ENCODE measurements at regions not wholly inside any gene's neighbourhood (a gene's known extent, or its start where the extent isn't known, plus 50 kb on each side); places are given as distances from the start of the nearest gene placed in this dataset.

DNA sequence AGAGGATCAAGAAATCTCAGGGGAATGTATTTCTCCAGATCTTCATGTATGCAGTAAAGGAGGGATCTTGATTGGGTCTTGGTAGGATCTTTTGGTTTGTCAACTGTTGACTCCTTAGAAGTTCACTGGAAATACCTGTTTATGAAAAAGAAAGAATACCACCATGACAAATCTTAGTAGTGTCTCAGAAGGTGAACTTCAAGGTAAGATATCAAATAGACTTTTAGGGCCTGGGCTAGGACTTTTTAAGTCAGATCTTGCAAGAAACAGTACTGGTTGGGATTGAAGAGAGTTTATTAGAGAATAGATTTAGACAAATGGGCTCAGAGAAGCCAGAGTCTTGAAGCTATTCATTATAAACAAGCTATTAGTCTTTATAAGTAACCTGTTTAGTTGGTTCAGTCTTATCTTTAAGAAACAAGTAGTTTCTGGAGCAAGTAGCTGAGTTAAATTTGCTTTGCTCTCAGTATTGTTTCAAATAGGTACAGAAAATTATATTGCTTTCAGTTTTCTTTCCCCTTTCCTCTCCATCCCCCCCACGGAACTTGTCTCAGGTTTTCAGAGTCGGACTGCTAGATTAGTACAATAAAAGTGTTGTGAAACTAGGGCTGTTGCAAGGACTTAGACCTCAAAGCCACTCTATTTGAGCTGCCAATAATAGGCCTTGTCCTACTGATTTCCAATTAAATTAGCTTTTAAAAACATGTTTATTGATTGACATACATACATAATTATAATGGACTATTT is 529.1 kb upstream of the CITED2 start:
- no peak overlapping the region for H3K4me3 ChIP-seq (ENCODE audit: low read depth, low read length)
- H3K27ac ChIP-seq (ENCODE audit: low read depth, low read length), result no peak overlapping the region
- no peaks in the 10 kb centered on the region for H3K27me3 ChIP-seq (ENCODE audit: control insufficient read depth, insufficient read depth, low read length)
- peaks cover 4% of the 10 kb centered on the region; the same call in 1 of the 2 replicates for H3K4me1 ChIP-seq (ENCODE audit: control insufficient read depth, insufficient read depth, low read length)
- H3K9ac ChIP-seq (ENCODE audit: low read length), result no peak overlapping the region
- H3K9me3 ChIP-seq (ENCODE audit: control insufficient read depth, insufficient read depth, low read depth, low read length), result peaks cover 8% of the 10 kb centered on the region; the same call in 1 of the 2 replicates
- H3K36me3 ChIP-seq (ENCODE audit: control insufficient read depth, insufficient read depth, low read length), result no peaks in the 10 kb centered on the region

DNA sequence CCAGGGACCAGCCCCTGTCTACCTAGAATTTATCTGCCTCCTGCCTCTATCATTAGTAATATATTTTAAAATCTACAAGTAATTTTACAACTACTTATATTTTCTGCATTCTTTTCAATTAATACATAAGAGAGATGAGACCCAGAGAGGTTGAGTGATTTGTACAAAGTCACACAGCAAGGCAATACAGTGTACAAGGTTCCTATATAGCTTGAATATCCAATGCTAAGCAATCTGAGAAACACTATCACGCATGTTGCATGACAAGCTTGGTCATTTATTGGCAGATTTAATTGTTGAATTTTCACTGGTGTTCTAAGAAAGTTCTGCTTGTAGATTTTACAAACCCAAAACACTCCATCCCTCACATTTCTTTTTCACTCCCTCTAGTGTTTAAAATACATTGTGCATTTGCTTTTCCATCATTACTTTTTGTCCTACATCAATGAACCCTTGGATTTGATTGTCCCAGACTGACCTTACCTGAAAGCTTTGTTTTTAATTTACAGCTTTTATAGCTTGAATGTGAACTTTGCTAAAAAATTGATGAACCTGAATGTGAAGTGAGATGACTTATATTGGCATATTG is 520.9 kb upstream of the CITED2 start:
- Histone ChIP-seq H3K27ac (ENCODE audit: low read depth, low read length) (no peak overlapping the region), H3K9ac (ENCODE audit: low read length) (no peak overlapping the region), H3K27me3 (ENCODE audit: control insufficient read depth, insufficient read depth, low read length) (no peaks in the 10 kb centered on the region), H3K9me3 (ENCODE audit: control insufficient read depth, insufficient read depth, low read depth, low read length) (no peaks in the 10 kb centered on the region), H3K36me3 (ENCODE audit: control insufficient read depth, insufficient read depth, low read length) (no peaks in the 10 kb centered on the region), H3K4me3 (ENCODE audit: low read depth, low read length) (no peak overlapping the region), H3K4me1 (ENCODE audit: control insufficient read depth, insufficient read depth, low read length) (no peaks in the 10 kb centered on the region)

DNA sequence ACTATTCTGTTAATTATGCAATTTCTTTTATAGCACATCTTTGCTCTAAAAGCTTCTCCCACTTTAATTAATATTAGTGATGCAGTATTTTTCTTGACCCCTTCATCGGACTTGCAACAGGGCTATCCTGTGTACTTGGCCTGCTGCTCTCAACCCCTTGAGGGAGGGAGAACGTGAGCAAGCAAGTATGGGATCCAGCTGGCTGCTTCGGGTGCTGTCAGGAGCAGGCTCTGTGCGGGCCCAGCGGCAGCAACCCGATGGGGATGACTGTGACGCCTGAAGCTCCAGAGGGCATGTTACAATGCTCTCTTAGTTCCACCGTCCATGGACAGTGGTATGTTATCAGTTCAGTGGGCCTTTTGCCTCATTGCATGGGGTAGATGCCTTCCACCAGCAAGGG is 519.8 kb upstream of the CITED2 start:
- Histone ChIP-seq H3K4me1 (ENCODE audit: control insufficient read depth, insufficient read depth, low read length) (peaks cover 6% of the 10 kb centered on the region), H3K9ac (ENCODE audit: low read length) (no peak overlapping the region), H3K27ac (ENCODE audit: low read depth, low read length) (no peak overlapping the region), H3K27me3 (ENCODE audit: control insufficient read depth, insufficient read depth, low read length) (no peaks in the 10 kb centered on the region), H3K36me3 (ENCODE audit: control insufficient read depth, insufficient read depth, low read length) (no peaks in the 10 kb centered on the region), H3K4me3 (ENCODE audit: low read depth, low read length) (no peak overlapping the region), H3K9me3 (ENCODE audit: control insufficient read depth, insufficient read depth, low read depth, low read length) (no peaks in the 10 kb centered on the region)

DNA sequence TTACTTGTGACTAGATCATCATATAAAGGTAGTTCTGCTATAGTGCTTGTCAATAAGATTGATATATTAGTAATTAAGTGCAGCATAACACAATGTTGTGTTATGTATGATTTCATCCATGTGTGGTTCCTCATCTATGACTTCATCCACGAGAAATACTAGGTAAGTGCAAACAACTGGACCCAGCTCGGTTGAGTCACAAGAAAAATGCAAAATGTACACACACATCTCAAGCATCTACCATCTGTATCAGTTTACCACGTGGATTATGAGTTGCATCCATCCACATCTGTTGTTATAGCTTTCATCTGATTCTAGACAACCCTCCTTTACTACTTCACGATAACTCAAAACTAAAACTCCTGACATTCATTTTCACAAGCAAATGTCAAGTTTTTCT is 517.0 kb upstream of the CITED2 start:
- Histone ChIP-seq H3K4me1 (ENCODE audit: control insufficient read depth, insufficient read depth, low read length) (peaks cover 32% of the 10 kb centered on the region), H3K27me3 (ENCODE audit: control insufficient read depth, insufficient read depth, low read length) (no peaks in the 10 kb centered on the region), H3K9ac (ENCODE audit: low read length) (no peak overlapping the region), H3K27ac (ENCODE audit: low read depth, low read length) (no peak overlapping the region), H3K9me3 (ENCODE audit: control insufficient read depth, insufficient read depth, low read depth, low read length) (no peaks in the 10 kb centered on the region), H3K4me3 (ENCODE audit: low read depth, low read length) (no peak overlapping the region), H3K36me3 (ENCODE audit: control insufficient read depth, insufficient read depth, low read length) (no peaks in the 10 kb centered on the region)

DNA sequence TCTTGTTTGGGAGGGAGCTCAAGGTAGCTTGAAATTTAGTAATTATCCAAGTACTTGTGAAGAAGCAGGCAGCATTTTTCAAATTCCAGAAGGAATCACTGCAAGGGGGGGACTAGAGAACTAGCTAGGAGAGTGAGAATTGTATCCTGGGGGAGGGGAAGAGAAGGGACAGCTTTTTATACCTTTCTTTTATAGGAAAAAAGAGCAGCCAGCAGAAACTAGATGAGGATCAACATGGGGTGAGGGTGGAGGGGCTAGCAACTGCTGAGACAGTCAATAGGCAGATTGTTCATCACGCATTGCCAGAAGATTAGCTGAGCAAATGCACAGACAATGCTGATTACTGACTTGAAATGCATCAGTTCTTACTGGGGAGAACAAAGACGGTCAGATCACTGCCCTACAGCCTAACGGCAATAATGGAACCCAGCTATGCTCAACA is 514.3 kb upstream of the CITED2 start:
- peak overlapping the region; percentile 69 for H3K9ac ChIP-seq (ENCODE audit: low read length)
- no peaks in the 10 kb centered on the region for H3K9me3 ChIP-seq (ENCODE audit: control insufficient read depth, insufficient read depth, low read depth, low read length)
- peak overlapping the region; percentile 83 for H3K27ac ChIP-seq (ENCODE audit: low read depth, low read length)
- H3K36me3 ChIP-seq (ENCODE audit: control insufficient read depth, insufficient read depth, low read length), result no peaks in the 10 kb centered on the region
- H3K4me1 ChIP-seq (ENCODE audit: control insufficient read depth, insufficient read depth, low read length), result peaks cover 53% of the 10 kb centered on the region
- peak overlapping the region; percentile 12 for H3K4me3 ChIP-seq (ENCODE audit: low read depth, low read length)
- H3K27me3 ChIP-seq (ENCODE audit: control insufficient read depth, insufficient read depth, low read length), result no peaks in the 10 kb centered on the region

DNA sequence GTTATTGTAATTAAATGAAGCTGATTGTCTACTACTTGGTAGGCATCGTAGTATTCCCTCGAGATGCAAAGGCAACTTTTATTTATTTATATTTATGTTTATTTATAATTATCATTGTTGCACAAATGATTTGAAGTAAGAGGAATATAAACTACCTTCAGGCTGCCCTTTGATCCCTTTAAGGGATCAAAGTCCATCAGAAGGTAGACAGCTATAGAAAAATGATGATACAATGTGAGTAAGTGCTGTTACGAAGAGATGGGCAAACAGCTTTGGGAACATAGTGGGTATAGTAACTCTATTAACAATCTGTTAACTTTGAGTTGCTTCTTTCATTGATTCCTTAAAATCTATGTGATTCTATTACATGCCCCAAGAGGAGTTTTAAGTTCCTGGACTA is 512.8 kb upstream of the CITED2 start:
- Histone ChIP-seq H3K27me3 (ENCODE audit: control insufficient read depth, insufficient read depth, low read length) (no peaks in the 10 kb centered on the region), H3K4me1 (ENCODE audit: control insufficient read depth, insufficient read depth, low read length) (peaks cover 67% of the 10 kb centered on the region), H3K27ac (ENCODE audit: low read depth, low read length) (peak overlapping the region; percentile 83), H3K9me3 (ENCODE audit: control insufficient read depth, insufficient read depth, low read depth, low read length) (no peaks in the 10 kb centered on the region), H3K4me3 (ENCODE audit: low read depth, low read length) (no peak overlapping the region), H3K36me3 (ENCODE audit: control insufficient read depth, insufficient read depth, low read length) (no peaks in the 10 kb centered on the region), H3K9ac (ENCODE audit: low read length) (no peak overlapping the region)

DNA sequence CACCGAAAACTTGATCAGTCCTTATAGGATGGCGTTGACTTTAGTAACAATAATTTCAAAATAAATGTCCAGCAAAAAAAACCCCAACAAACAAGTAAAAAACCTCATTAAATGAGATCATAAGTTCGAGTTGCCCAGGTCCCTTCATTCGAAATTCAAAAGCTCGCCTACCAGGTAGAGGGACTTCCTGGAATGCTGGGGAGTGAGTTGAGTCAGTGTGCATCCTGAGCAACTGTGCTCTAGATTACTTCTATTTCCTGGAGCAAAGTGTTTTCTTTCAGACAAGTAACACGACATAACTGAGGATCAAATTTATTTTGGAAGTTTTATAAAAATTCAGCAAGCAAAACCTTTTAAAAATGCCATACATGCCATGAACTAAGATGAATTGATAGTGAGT is 511.9 kb upstream of the CITED2 start:
- Histone ChIP-seq H3K27ac (ENCODE audit: low read depth, low read length) (peak overlapping the region; percentile 5; the same call in 1 of the 2 replicates), H3K4me1 (ENCODE audit: control insufficient read depth, insufficient read depth, low read length) (peaks cover 75% of the 10 kb centered on the region), H3K9me3 (ENCODE audit: control insufficient read depth, insufficient read depth, low read depth, low read length) (no peaks in the 10 kb centered on the region), H3K9ac (ENCODE audit: low read length) (no peak overlapping the region), H3K36me3 (ENCODE audit: control insufficient read depth, insufficient read depth, low read length) (no peaks in the 10 kb centered on the region), H3K4me3 (ENCODE audit: low read depth, low read length) (no peak overlapping the region), H3K27me3 (ENCODE audit: control insufficient read depth, insufficient read depth, low read length) (no peaks in the 10 kb centered on the region)

DNA sequence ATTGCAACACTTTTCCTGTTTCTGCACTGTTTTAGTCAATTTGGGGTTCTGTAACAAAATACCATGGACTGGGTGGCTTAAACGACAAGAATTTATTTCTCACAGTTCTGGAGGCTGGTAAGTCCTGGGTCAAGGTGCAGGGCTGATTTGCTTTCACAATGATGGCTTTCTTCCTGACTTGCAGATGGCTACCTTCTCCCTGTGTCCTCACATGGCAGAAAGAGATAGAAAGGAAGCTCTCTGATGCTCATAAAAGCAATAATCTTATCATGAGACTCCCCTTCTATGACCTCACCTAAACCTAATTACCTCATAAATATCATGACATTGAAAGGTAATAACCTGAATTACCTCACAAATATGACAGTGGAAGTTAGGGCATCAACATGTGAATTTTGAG is 511.5 kb upstream of the CITED2 start:
- no peaks in the 10 kb centered on the region for H3K36me3 ChIP-seq (ENCODE audit: control insufficient read depth, insufficient read depth, low read length)
- no peaks in the 10 kb centered on the region for H3K27me3 ChIP-seq (ENCODE audit: control insufficient read depth, insufficient read depth, low read length)
- H3K4me3 ChIP-seq (ENCODE audit: low read depth, low read length), result no peak overlapping the region
- H3K27ac ChIP-seq (ENCODE audit: low read depth, low read length), result no peak overlapping the region
- H3K9me3 ChIP-seq (ENCODE audit: control insufficient read depth, insufficient read depth, low read depth, low read length), result no peaks in the 10 kb centered on the region
- H3K4me1 ChIP-seq (ENCODE audit: control insufficient read depth, insufficient read depth, low read length), result peaks cover 80% of the 10 kb centered on the region
- H3K9ac ChIP-seq (ENCODE audit: low read length), result no peak overlapping the region

DNA sequence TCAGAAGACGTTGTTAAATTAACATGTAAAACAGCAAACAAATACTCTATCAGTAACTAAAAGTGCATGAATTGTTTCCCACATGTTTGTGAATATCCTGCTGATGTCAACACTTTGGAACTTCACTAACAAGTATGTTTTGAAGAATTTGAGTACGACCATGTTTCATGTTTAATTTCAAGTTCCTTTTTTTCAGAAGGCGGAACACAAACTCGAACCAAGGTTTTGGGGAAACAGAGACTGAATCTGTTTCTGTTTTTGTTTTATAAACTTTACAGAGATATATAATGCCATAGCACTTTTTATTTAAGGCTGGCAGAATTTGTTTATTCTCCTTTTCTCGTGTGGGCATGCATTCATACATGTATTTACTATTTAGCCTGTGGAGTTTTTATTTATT is 509.3 kb upstream of the CITED2 start:
- H3K4me3 ChIP-seq (ENCODE audit: low read depth, low read length), result no peak overlapping the region
- peak overlapping the region; percentile 63; the same call in 1 of the 2 replicates for H3K27ac ChIP-seq (ENCODE audit: low read depth, low read length)
- H3K9me3 ChIP-seq (ENCODE audit: control insufficient read depth, insufficient read depth, low read depth, low read length), result no peaks in the 10 kb centered on the region
- H3K27me3 ChIP-seq (ENCODE audit: control insufficient read depth, insufficient read depth, low read length), result no peaks in the 10 kb centered on the region
- peaks cover 69% of the 10 kb centered on the region for H3K4me1 ChIP-seq (ENCODE audit: control insufficient read depth, insufficient read depth, low read length)
- H3K36me3 ChIP-seq (ENCODE audit: control insufficient read depth, insufficient read depth, low read length), result no peaks in the 10 kb centered on the region
- H3K9ac ChIP-seq (ENCODE audit: low read length), result no peak overlapping the region

DNA sequence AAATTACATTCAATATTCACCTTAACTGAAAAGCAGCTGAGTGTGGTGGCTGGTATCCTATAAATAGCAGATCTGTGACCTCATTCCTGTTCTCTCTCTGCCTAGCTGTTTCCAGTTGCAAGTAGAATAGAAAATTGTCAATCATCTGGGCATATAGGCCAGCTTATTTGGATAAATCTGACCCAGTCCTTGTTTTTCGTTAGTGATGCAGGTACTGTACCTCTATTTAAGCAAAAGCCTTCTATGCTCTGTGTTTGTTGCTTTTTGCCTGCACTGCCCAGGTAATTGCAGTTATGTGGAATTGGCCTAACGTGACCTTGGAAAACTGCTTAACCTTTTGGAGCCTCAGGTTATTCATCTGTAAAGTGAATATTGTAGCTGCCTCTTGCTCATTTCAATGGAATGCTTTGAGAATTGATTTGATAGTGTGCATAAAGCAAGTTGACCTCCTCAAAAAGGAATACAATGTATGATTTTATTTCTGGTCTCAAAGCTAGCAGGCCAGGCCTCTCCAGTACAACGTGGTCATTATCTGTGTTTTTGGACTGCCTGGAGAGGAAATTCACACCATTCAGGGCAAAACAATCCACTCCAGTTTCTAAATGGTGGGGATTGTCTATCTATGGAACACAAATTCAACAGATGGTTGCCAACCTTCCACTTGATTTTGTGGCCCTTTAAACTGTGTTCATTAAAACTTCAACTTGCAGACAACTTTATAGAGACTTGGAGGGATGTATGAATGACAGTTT is 508.7 kb upstream of the CITED2 start:
- Histone ChIP-seq H3K4me3 (ENCODE audit: low read depth, low read length) (no peak overlapping the region), H3K9me3 (ENCODE audit: control insufficient read depth, insufficient read depth, low read depth, low read length) (no peaks in the 10 kb centered on the region), H3K27me3 (ENCODE audit: control insufficient read depth, insufficient read depth, low read length) (no peaks in the 10 kb centered on the region), H3K36me3 (ENCODE audit: control insufficient read depth, insufficient read depth, low read length) (no peaks in the 10 kb centered on the region), H3K9ac (ENCODE audit: low read length) (no peak overlapping the region), H3K27ac (ENCODE audit: low read depth, low read length) (peak overlapping the region; percentile 63; the same call in 1 of the 2 replicates), H3K4me1 (ENCODE audit: control insufficient read depth, insufficient read depth, low read length) (peaks cover 64% of the 10 kb centered on the region)

DNA sequence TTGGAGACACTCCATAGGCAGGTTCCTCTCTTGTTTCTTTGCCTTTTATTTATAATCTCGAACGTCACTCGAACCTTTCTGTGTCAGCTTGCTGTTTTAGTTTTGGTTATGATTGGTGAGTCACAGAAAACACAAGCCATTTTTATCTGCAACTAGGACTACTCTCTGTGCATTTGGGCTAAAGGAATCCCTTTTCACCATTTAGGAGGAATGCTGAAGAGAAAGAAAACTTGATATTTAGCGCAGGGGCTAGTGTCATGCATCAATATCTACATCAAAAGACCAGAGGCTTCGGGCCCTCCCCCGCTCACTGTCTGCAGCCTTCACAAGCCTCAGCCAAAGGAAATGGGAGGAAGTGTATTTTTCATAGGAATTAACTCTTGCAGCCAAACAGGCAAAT is 507.8 kb upstream of the CITED2 start:
- no peaks in the 10 kb centered on the region for H3K27me3 ChIP-seq (ENCODE audit: control insufficient read depth, insufficient read depth, low read length)
- H3K4me1 ChIP-seq (ENCODE audit: control insufficient read depth, insufficient read depth, low read length), result peaks cover 55% of the 10 kb centered on the region
- no peak overlapping the region for H3K9ac ChIP-seq (ENCODE audit: low read length)
- no peaks in the 10 kb centered on the region for H3K36me3 ChIP-seq (ENCODE audit: control insufficient read depth, insufficient read depth, low read length)
- no peaks in the 10 kb centered on the region for H3K9me3 ChIP-seq (ENCODE audit: control insufficient read depth, insufficient read depth, low read depth, low read length)
- H3K4me3 ChIP-seq (ENCODE audit: low read depth, low read length), result no peak overlapping the region
- no peak overlapping the region for H3K27ac ChIP-seq (ENCODE audit: low read depth, low read length)
